ENCODE measurements at regions not wholly inside any gene's neighbourhood (a gene's known extent, or its start where the extent isn't known, plus 50 kb on each side); places are given as distances from the start of the nearest gene placed in this dataset.
"Not testable (repeated sequence)": the region's sequence is repeated elsewhere in the genome, so short reads cannot be mapped to it uniquely, and the experiment has no call there.

DNA sequence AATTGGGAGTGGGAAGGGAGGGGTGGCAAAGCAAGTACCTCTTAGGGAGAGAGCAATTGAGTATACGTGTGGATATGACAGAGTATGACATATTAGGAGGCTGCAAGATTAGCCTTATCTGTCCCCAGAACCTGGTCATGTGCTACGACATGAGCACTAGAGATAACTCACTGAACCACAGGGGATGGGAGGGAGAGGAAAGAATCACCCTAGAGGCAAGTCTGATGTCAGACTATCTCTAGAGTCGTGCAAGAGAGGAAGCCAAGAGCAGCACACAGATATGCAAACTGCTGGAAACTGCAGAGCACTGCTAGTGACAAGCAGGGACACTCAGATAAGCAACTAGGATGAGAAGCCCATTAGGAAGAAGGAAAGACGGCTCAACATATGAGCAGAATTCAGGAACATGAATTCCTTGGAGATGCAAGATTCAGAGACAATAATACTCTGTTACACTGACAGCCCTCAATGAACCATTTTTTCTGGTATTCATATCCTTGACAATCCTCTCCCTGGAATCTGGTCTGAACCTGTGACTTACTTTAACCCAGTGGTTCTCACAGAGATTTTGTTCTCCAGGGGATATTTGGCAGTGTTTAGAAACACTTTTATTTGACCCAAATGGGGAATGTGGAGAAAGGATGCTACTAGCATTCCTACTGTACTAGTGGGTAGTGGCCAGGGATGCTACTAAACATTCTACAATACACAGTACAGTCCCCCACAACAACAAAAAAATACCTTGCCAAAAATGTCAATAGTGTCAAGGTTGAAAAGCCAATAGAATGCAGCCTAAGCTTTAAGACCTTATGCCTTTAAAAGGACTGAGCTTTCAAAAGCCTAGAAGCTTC, 84.0 kb upstream of the BMP2K start:
- peak; percentile 97 for DNase-seq (ENCODE audit: low spot score)

DNA sequence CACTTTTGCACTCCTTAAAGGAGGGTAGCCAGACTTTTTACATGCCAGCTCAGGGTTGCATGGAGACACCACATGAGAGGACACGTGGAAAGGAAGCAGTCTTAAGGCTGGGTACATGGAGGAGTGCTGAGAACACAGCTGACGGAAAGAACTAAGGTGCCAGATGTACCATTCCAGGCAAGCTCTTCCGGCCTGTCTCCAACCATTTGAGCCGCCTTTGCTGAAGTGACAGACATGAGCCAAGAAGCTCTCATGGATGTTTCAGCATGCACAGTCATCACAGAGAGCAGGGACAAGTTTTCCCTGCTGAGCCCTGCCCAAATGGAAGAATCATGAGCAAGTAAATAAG, 83.4 kb upstream of the BMP2K start:
- DNase-seq (ENCODE audit: low spot score): peak; percentile 80

DNA sequence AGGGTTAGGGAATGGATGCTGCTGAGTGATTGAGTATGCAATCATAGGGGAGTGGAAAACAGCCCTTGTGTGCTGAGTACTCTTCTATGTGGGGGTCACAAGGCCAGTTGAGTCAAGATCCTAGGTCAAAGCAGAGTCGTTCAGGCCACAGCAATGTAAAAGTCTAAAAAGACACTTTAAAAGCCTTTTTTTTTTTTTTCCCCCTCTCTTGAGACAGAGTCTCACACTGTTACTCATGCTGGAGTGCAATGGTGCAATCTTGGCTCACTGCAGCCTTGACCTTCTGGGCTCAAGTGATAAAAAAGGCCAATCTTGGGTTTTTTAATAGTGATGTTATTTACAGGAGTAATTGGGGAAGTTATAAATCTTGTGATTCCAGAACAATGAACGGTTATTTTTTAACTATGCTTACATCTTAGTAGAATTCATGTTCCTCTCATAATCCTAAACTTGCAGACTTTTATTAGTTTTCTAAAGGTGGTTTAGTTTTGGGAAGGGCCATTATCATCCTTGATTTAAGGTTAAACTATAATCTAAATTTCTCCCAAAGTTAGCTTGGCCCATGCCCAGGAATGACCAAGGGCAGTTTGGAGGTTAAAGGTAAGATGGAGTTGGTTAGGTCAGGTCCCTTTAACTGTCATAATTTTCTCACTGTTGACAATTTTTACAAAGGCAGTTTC, 82.2 kb upstream of the BMP2K start:
- peak; percentile 83 for DNase-seq (ENCODE audit: low spot score)

DNA sequence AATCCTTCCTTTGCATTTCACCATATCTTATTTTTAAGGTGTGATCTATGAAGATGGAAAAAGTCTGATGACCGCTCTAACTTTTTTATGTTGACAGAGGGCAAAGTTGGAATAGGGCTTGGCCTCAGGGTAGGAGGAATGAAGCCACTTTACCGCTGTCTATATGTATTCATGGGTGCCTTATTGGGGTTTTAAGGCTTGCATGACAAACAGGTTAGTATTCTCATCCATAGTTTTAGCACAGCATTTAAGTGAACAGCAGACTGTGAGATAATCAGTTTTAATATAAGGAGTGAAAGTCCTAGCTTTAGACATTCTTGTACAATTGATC, 81.7 kb upstream of the BMP2K start:
- no peak for DNase-seq (ENCODE audit: low spot score)

DNA sequence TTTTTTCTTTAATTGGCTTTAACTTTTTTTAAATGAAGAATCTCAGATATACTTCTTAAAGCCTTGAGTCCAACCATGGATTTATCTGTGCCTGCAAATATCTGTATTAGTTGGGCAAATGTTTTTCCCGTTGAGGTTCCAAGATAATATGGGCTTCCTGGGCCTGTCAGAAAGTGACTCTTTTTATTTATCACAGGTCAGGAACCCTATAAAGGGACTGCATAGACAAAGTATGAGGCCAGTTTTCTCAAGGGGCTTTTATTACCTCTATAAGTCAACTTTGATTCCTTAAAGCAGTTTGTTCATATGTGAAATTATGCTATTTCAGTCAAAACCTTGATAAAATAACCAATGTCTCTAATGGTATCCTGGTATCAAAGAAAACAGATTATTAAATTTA, 80.2 kb upstream of the BMP2K start:
- DNase-seq (ENCODE audit: low spot score): no peak

DNA sequence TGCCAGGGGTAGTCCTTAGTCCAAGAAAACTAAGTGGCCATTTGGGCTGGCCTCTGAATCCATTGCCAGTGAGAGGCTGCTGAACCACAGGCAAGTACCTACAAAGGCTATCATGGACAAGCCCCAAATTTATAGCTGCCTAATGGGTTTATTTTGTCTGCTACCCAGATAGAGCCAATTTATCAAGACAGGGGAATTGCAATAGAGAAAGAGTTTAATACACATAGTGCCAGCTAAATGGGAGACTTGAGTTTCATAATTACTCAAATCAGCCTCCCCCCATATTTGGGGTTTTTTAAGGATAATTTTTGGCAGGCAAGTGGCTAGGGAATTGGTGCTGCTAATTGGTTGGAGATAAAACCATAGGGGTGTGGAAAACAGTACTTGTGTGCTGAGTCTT, 73.1 kb upstream of the BMP2K start:
- no peak for DNase-seq (ENCODE audit: low spot score)

DNA sequence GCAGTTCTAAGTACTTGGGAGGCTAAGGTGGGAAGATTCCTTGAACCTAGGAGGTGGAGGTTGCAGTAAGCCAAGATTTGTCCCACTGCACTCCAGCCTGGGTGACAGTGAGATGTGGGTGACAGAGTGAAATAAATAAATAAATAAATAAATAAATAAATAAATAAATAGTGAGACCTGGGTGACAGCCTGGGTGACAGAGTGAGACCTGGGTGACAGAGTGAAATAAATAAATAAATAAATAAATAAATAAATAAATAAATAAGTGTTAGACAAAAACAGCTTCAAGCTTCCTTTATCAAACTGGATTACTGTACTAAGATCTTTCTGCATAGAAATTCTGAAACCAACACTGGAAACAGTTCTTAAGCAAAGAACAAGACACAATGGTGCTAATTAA, 71.8 kb upstream of the BMP2K start:
- no peak for DNase-seq (ENCODE audit: low spot score)

DNA sequence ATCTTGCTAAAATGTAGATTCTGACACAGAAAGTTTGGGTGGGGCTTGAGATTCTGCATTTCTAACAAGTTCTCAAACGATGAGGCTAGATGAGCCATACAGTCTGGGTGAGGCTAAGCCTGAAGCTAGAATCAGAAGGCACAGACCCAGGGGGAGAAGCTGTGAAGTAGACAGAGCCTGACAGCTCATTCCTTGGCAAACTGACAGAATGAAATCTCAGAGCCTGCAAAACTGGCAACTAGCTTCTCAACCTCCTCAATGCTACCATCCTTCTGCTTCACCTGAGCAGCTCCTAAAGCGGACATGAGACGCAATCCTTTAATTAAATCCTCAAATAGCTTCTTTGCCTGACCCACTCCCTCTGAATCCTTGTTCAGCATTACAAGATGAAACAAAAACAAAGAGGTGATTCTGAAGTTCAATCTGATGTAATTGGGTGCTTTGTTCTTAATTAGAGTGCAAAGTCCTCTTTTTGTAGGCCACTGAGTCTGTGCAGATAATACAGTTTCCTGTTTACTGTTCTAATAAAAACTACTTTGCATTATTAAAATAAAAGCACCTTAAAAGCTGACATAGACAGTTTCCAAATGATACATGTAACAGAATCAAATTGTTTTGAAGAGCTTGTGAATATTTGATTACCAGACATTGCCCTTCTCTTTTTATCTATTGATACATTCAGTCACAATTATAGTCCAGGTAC, 71.0 kb upstream of the BMP2K start:
- peak; percentile 71 for DNase-seq (ENCODE audit: low spot score)

DNA sequence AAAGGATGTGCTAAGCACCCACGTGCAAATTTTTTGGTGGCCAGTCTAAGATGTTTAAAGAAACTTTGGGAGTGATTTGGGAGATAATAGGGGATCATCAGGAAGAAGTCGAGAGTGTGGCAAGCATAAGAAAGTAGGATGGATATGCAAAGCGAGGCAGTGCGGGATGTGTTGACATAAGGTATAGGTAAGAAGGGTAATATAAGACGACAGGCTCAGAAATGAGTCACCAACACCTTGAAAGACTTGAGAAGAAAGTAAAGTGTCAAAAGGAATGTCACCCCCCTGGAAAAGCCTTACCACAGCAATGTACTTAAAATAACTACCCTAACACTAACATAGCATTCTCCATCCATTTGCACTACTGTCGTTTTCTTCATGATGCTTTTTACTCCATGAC, 69.8 kb upstream of the BMP2K start:
- no peak for DNase-seq (ENCODE audit: low spot score)

DNA sequence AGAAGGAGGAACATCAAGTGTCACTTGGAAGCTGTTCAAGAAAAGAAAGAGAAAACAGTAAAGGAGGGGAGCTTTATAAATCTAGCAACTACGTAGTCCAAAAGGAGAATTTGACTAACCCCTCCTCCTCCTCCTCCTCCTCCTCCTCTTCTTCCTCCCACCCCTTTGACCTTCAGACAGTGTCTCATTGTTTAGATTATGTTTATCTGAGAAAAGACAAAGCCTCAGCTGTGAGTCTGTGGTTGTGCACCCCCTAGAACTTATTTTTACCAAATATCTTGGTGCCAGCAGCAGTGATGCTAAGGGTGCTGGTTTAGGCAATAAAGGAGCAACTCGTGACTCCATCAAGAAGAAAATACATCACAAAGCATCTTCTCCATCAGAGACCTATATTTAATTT, 68.9 kb upstream of the BMP2K start:
- no peak for DNase-seq (ENCODE audit: low spot score)

DNA sequence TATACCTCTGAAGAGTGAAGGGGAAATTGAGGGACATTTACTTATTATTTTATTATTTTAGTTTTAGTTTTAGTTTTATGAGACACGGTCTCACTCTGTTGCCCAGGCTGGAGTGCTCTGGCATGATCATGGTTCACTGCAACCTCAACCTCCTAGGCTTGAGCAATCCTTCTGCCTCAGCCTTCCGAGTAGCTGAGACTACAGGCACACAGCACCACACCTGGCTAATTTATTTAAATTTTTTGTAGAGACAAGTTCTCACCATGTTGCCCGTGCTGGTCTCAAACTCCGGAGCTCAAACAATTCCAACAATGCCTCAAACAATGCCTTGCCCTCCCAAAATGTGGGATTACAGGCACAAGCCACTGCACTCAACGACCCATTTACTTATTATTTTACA, 68.4 kb upstream of the BMP2K start:
- DNase-seq (ENCODE audit: low spot score): no peak

DNA sequence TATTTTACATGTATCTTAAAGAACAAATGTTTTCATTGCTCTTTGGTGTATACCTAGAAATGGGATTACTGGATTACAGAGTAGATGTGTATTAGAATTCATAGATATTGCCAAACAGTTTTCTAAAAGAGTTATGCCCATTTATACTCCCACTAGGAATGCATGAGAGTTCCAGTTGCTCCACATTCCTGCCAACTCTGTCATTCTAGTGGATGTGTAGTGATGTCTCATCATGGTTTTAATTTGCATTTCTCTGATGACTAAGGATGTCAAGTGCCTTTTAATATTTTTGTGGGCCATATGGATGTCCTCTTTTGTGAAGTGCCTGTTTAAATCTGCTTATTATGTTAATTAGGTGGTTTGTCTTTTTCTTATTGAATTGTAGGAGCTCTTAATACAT, 65.6 kb upstream of the BMP2K start:
- DNase-seq (ENCODE audit: low spot score): no peak

DNA sequence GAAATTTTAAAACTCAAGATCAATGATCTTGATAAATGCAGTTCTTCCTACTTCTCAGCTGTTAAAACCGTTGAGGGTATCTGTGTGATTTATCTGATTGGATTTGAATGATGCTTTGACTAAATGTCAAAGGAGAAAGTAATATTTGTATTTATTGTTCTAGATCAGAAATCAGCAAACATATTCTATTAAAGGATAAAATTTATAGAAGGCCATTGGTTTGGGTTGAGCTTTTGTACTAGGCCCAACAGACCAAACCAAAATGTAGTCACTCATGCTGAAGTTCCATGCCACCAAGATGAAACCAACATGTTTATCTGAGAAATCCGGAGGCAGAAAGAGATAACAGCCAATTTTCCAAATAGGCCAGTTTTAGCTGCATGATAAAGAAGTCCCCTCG, 64.5 kb upstream of the BMP2K start:
- no peak for DNase-seq (ENCODE audit: low spot score)

DNA sequence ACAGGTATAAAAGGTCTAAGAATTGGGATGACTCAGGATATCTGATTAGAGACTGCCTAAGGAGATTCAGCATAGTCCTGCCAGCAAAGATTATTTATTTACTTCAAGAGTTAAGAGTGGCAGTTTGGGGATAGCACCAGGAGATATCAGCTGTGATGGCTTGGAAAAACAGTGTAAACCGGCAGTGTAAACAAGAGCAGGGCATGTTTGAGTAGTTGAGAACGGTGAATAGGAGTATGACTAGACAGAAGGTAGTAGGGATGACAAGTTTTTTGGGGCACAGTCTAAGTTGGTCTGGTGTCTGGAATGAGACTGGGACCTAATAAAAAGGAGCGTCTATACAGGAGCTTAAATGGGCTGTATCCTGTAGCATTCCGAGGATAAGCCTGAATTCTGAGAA, 61.6 kb upstream of the BMP2K start:
- not testable (repeated sequence) for DNase-seq (ENCODE audit: low spot score)

DNA sequence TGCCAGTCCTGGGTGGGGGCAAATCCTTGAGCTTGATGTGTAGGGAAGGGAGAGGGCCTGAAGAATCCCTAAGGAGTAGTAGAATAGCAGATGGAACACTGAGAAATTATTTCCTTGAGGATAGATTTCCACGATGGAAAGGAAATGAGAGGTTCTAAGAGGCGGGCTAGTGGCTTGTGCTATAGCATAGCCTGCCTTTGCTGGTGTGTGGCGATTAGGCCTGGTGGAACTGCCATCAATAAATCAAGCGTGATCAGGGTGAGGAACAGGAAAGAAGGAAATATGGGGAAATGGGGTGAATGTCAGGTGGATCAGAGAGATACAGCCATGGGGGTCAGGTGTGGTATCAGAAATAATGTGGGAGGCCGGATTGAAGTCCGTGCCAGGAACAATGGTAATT, 60.8 kb upstream of the BMP2K start:
- DNase-seq (ENCODE audit: low spot score): not testable (repeated sequence)

DNA sequence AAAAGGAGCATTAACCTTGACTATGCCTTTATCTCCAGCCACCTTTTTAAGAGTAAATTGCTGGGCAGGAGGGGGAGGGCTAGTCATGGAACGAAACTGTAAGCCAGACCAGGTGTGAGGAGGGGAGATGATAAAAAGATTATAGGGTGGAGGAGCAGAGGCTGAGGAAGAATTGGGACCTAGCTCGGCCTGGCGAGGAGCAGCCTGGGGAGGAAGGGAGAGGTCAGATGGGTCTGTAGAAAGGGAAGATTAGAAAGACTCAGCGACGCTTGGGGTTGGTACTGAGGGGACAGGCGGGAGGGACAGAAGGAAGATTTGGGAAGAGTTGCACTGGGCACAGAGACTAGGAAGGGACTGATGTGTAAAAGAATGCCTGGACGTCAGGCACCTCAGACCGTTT, 58.4 kb upstream of the BMP2K start:
- not testable (repeated sequence) for DNase-seq (ENCODE audit: low spot score)

DNA sequence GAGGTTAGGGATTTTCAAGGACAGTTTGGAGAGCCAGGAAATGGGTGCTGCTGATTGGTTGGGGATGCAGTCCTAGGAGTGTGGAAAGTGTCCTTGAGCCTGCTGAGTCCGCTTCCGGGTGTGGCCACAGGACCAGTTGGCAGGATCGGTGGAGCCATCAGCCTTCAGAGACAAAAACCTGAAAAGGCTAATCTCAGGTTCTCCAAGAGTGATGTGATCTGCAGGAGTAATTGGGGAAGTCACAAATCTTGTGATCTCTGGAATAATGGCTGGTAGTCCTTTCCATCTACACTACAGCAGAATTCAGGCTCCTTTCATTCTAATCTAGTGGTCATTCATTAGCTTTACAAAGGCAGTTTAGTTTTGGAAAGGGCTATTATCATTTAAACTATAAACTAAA, 55.9 kb upstream of the BMP2K start:
- DNase-seq (ENCODE audit: low spot score): no peak

DNA sequence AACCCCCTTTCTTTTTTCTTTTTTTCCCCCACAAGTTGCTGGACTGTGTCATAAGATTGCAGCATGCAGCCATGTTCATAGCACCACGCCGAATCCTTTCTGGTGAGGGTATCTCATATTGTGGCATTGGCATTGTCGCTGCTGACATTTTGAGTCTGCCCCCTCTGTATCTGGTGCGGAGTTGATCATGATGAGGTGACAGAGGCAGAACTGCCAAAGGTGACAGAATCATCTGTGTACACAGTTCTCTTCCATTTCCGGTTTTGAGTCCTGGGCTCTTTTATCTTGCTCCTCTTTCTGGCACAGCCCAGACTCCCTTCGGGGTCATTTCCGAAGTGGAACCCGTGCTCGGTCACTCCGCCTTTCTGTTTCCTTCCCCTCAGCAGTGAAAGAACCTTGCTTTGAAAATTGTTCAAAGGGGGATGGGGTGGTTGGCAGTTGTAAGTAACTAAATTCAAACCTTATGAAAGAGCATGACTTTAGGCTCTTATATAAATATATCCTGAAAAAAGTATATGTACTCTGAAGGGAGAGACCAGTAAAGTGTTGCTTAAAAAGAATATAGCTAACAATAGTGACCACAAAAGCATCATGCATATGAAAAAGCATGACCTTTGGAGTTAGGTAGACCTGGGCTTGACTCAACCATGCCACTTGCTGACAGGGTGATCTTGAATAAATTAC, 55.0 kb upstream of the BMP2K start:
- DNase-seq (ENCODE audit: low spot score): peak; percentile 74

DNA sequence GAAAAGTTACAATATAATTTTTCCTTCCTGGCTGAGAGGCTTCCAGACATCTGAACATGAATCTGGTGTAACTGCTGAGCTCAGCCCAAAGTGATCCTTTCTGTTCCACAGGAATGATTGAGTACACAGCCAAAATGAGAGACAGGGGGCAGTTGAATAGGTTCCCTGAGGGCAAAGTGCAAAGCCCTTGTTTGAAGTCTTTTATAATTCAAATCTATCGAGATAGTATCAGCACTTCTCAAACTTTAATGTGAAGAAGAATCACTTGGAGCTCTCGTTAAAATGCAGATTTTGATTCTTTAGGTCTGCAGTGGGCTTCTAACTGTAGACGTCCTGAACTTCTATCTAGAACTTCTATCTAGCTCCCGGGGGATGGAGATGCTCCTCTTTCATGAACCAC, 54.4 kb upstream of the BMP2K start:
- DNase-seq (ENCODE audit: low spot score): no peak

DNA sequence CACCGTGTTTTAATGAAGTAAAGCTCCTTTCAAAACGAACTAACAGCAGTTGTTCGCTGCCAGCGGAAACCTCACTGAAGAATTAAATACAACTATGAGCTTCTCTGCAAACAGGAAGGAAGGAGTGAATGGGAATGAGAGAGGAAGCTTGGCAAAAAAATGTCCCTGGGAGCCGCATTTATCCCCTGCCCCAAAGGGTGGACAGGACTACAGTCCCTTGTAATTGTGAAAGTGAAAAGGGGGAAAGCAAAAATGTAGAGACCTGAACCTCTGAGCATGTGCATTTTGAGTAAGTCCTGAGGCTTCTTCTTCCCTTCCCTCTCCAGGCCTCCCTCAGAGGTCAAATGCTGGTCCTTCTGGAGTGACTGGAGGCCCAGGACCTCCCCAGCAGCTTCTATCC, 53.8 kb upstream of the BMP2K start:
- no peak for DNase-seq (ENCODE audit: low spot score)

DNA sequence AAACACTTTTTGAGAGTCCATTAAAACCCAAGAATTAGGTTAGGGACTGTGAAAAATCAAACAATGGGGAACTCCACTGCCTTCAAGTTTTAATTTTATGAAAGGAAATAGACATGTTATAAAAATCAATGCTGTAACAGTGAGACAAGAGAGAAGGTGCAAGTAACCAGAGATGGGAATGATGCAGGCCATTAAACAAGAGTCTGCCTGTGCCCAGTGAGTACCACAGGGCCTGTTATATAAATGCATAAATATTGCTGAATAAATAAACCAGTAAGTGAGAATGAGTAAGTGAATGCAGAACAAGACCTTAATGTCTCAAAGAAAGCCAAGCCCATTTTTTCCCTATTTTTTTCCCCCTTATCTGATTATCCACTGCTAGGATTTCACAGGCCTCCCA, 53.3 kb upstream of the BMP2K start:
- no peak for DNase-seq (ENCODE audit: low spot score)

All from hematopoietic multipotent progenitor cell treated with erythropoietin and hydrocortisone succinate and interleukin-3 and kit ligand, for 17 days (in vitro differentiated cells).